ENCODE measurements at regions not wholly inside any gene's neighbourhood (a gene's known extent, or its start where the extent isn't known, plus 50 kb on each side); places are given as distances from the start of the nearest gene placed in this dataset.

DNA sequence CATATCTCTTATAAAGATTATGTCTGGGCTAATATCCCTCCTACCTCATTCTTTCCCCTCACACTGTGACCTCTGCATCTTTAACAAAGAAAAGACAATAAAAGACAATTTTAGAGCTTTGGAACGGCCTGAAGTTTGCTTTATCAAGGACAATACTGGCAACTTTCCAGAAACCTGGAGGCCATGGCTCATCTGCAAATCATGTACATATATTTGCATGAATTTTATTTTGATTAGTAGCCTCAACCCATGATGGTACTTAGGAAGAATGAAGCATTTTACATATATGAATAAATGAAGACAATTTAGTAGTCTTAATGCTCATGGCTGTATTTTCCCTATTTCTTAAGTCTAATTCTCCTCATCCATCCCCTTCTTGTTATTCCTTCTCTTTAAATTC is 612.2 kb upstream of the CXADR start:
- H3K4me3 ChIP-seq (replicated peaks; ENCODE audit: low read depth, low read length) = no peak overlapping the region
- DNase-seq (ENCODE audit: low read depth) = peak; percentile 6
- no peak for TF ChIP-seq CTCF (IDR thresholded peaks at IDR 0.05; ENCODE audit: low read length, missing control alignments)

DNA sequence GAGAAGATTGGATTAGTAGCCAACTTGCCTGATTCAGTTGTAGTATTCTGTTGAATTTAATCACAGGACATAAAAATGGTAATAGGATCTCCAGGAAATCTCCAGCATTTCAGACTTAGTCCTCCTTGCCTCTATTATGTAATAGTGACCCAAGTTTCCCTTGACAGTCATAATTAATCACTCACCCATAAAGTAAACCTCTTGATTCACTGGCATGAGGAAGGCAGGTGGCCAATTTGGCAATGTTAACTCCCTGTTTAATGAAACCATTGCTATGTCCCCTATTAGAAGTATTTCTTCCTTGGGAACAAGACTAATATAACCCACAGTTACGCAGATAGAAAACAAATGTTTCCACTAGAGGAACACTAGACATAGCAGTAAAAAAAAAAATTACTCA is 604.8 kb upstream of the CXADR start:
- no peak overlapping the region for H3K4me3 ChIP-seq (replicated peaks; ENCODE audit: low read depth, low read length)
- peak; percentile 18 for DNase-seq (ENCODE audit: low read depth)
- no peak for TF ChIP-seq CTCF (IDR thresholded peaks at IDR 0.05; ENCODE audit: low read length, missing control alignments)

DNA sequence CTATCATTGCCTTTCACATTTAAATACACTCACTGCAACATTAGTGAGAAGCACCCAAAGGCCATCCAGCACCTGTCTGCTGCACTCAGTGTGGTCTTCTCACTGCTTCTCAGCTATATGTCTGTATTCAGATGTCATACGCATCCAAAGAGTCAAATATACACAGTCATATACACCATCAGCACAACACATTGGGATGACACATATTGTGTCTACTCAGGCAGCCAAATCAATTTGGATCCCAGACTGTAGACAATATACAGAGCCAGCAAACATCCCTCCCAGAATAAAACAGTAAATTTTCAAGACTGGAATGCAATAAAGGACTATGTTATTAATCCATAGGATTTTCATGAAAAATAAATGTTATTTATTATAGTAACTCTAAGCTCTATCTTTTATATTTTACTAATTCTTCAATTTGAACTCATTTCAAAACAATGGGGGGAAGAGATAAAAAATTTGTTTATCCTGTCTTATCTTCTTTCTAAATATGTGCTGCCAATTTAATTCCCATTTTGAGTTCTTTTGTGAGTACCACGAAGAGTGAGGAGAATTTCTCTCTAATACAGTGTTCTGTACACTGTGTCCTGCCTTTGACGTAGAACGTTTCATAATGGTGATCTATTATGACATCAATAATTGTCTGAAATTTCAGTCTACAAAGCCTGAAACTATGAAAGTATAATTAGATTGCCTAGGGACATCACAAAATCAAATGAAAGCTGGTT is 602.2 kb upstream of the CXADR start:
- TF ChIP-seq CTCF (IDR thresholded peaks at IDR 0.05; ENCODE audit: low read length, missing control alignments) = no peak
- H3K4me3 ChIP-seq (replicated peaks; ENCODE audit: low read depth, low read length) = no peak overlapping the region
- DNase-seq (ENCODE audit: low read depth) = peak; percentile 24

DNA sequence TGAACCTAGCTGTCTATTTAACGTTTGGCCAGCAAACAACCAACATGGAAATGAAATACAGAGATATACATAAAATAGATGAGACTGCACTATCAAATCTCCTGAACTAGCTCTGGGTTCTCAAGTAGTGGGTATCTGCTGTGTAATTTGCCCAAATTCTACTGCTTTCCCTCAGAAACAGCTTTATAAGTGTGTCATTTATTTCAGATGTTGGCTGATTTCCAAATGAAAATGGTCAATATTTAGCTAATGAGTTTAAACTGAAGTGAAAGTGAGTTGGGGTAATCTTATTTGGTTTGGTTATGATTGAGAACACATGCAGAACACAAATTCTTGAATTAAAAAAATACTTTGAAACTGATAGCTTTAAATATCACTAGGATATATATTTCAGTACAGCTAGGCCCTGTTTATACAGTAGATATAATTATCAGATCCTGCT is 601.7 kb upstream of the CXADR start:
- no peak for TF ChIP-seq CTCF (IDR thresholded peaks at IDR 0.05; ENCODE audit: low read length, missing control alignments)
- H3K4me3 ChIP-seq (replicated peaks; ENCODE audit: low read depth, low read length) = no peak overlapping the region
- DNase-seq (ENCODE audit: low read depth) = no peak

DNA sequence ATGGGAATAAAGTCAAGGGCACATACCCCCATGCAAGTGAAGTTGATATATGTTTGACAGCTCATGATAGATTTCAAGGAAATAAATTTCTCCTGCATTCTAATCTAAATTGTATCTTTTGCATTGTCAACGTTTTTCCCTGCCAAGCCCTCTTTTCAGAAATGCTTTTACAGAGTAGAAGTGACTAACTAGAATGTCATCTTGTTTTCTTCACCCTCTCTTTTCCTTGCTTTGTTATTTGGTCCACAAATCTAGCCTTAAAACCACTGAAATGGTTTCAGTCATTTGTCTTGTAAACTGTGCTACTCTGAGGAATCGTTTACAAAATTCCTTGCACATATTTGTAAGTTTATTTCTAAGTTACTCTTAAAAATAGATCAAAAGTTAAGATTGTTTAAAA is 600.8 kb upstream of the CXADR start:
- peak; percentile 45 for DNase-seq (ENCODE audit: low read depth)

GRCh38 chr21:16913010-16913409 is 599.8 kb upstream of the CXADR start:
- DNase-seq (ENCODE audit: low read depth) = no peak
- no peak overlapping the region for H3K4me3 ChIP-seq (replicated peaks; ENCODE audit: low read depth, low read length)
- TF ChIP-seq CTCF (IDR thresholded peaks at IDR 0.05; ENCODE audit: low read length, missing control alignments) = no peak

More for the DNA sequence above, 600.8 kb upstream of the CXADR start:
- H3K4me3 ChIP-seq (replicated peaks; ENCODE audit: low read depth, low read length) = no peak overlapping the region
- no peak for TF ChIP-seq CTCF (IDR thresholded peaks at IDR 0.05; ENCODE audit: low read length, missing control alignments)

- no peak for DNase-seq (ENCODE audit: low read depth)
- H3K4me3 ChIP-seq (replicated peaks; ENCODE audit: low read depth, low read length) = no peak overlapping the region
- no peak for TF ChIP-seq CTCF (IDR thresholded peaks at IDR 0.05; ENCODE audit: low read length, missing control alignments)
Measured at GRCh38 chr21:16928439-16928838, 584.4 kb upstream of the CXADR start.

All from fibroblast of pulmonary artery (primary cell).